Skeletal muscle satellite cell (primary cell): ENCODE measurements at regions not wholly inside any gene's neighbourhood (a gene's known extent, or its start where the extent isn't known, plus 50 kb on each side); places are given as distances from the start of the nearest gene placed in this dataset.

Source experiments
- H3K27me3 ChIP-seq: 2 replicates; pipeline ENCODE4 v1.7.0; 2013; ENCODE audit warnings: low read length; ENCODE audit not compliant: control insufficient read depth, insufficient read depth
- H3K36me3 ChIP-seq: 2 replicates; pipeline ENCODE4 v1.7.0; 2013; ENCODE audit warnings: mild to moderate bottlenecking, control low read depth, low read length; ENCODE audit not compliant: insufficient read depth
- H3K4me1 ChIP-seq: 2 replicates; pipeline ENCODE4 v1.7.0; 2013; ENCODE audit warnings: low read length; ENCODE audit not compliant: control insufficient read depth, insufficient read depth
- H3K4me2 ChIP-seq: 2 replicates; pipeline ENCODE4 v1.7.0; 2013; ENCODE audit warnings: mild to moderate bottlenecking, low read length
- H3K4me3 ChIP-seq: 2 replicates; pipeline ENCODE4 v1.7.0; 2013; ENCODE audit warnings: low read length
- H3K9ac ChIP-seq: 2 replicates; pipeline ENCODE4 v1.7.0; 2013; ENCODE audit warnings: mild to moderate bottlenecking, low read depth, low read length, moderate library complexity
- H3K9me3 ChIP-seq: replicated peaks from 2 replicates; pipeline ENCODE4 v1.7.0; 2013; ENCODE audit warnings: mild to moderate bottlenecking, control low read depth, low read length

DNA sequence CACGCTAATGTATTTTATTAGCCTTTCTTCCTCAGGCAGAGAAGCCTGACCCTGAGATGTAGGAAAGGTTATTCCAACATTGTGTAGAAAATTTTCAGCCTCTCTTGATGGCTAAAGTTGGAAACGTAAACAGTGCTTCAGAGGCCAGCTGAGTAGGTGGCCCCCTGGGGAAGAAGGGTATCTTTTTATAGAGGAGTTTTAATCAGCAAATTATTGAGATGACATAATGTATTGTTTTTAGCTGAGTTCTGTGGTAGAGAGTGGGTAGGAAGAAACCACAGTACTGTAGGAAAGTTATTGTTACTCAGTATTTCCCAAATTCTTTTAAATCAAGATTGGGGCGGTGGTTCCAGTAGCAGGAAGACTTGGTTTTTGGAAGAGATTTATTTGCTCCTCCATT, 268.8 kb downstream of the DLEU7 start:
- Histone ChIP-seq H3K4me2 (peak overlapping the region; percentile 30), H3K9me3 (no peaks in the 10 kb centered on the region), H3K4me1 (peaks cover 18% of the 10 kb centered on the region), H3K9ac (no peak overlapping the region), H3K36me3 (no peaks in the 10 kb centered on the region), H3K27me3 (peaks cover 10% of the 10 kb centered on the region), H3K4me3 (no peak overlapping the region)

- Histone ChIP-seq H3K4me1 (peaks cover 18% of the 10 kb centered on the region), H3K27me3 (peaks cover 10% of the 10 kb centered on the region), H3K9me3 (no peaks in the 10 kb centered on the region), H3K4me3 (no peak overlapping the region), H3K9ac (no peak overlapping the region), H3K4me2 (no peak overlapping the region), H3K36me3 (no peaks in the 10 kb centered on the region)
These were observed 268.4 kb downstream of the DLEU7 start for GRCh38 chr13:50575138-50575537.

DNA sequence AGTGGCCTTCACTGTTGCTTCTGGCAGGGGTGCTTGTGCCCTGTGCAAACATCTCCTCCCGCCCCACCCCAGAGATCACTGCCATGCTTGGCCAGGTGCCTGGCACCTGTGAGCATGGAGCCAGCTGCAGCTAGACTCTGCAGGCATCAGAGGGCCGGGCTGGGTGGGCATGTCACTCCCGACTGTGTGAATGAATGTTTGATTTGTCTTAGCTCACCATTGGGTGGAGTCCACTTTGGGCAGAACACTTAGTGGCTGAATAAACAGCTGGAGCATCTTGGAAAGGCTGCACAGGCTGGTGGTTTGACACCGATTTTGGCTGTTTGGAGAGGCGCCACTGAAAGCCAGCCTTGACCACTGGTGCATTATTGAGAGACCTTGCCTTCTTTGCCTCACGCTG, 267.3 kb downstream of the DLEU7 start:
- no peak overlapping the region for H3K9ac ChIP-seq
- H3K4me3 ChIP-seq: no peak overlapping the region
- peaks cover 10% of the 10 kb centered on the region for H3K27me3 ChIP-seq
- no peaks in the 10 kb centered on the region for H3K36me3 ChIP-seq
- no peak overlapping the region for H3K4me2 ChIP-seq
- H3K4me1 ChIP-seq: peaks cover 22% of the 10 kb centered on the region
- H3K9me3 ChIP-seq: no peaks in the 10 kb centered on the region

DNA sequence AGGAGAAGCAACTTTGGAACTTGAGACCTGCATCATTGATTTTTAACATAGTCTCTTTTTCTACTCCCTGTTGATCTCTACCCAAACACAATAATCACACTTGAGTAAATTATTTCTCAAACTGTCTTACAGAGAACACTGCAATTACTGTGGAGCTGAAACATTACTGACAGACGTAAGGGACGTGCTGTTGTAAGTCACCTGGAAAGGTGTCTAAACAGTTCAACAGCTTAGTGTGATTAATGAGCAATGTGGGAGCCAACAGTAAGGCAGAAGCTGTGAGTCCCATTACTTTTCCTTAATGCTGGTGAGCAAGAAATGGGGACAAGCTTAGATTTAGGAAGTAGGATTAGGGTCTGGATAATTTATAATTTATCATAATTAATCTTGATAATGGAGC, 265.7 kb downstream of the DLEU7 start:
- no peak overlapping the region for H3K4me3 ChIP-seq
- peaks cover 10% of the 10 kb centered on the region for H3K27me3 ChIP-seq
- H3K9me3 ChIP-seq: no peaks in the 10 kb centered on the region
- no peak overlapping the region for H3K4me2 ChIP-seq
- H3K36me3 ChIP-seq: no peaks in the 10 kb centered on the region
- H3K9ac ChIP-seq: no peak overlapping the region
- peaks cover 22% of the 10 kb centered on the region for H3K4me1 ChIP-seq

DNA sequence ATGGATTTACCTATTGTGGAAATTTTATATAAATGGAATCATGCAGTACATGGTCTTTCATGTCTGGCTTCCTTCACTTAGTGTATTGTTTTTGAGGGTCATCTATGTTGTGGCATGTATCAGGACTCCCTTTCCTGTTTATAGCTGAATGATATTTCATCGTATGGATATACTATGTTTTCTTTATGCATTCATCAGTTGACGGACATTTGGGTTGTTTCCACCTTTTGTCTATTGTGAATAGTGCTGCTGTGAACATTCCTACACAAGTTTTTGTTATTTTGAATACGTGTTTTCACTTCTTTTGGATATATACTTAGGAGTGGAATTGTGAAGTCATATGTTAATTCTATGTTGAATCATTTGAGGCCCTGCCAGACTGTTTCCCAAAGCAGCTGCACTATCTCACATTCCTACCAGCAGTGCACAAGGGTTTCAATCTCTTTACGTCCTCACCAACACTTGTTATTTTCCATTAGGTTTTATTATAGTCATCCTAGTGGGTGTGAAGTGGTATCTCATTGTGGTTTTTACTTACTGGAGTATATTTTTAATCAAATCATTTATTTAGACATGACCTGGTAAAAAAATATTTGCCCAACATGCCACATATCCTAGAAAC, 262.7 kb downstream of the DLEU7 start:
- no peak overlapping the region for H3K9ac ChIP-seq
- H3K27me3 ChIP-seq: peaks cover 35% of the 10 kb centered on the region
- H3K36me3 ChIP-seq: no peaks in the 10 kb centered on the region
- no peak overlapping the region for H3K4me2 ChIP-seq
- no peaks in the 10 kb centered on the region for H3K9me3 ChIP-seq
- no peak overlapping the region for H3K4me3 ChIP-seq
- peaks cover 8% of the 10 kb centered on the region for H3K4me1 ChIP-seq

DNA sequence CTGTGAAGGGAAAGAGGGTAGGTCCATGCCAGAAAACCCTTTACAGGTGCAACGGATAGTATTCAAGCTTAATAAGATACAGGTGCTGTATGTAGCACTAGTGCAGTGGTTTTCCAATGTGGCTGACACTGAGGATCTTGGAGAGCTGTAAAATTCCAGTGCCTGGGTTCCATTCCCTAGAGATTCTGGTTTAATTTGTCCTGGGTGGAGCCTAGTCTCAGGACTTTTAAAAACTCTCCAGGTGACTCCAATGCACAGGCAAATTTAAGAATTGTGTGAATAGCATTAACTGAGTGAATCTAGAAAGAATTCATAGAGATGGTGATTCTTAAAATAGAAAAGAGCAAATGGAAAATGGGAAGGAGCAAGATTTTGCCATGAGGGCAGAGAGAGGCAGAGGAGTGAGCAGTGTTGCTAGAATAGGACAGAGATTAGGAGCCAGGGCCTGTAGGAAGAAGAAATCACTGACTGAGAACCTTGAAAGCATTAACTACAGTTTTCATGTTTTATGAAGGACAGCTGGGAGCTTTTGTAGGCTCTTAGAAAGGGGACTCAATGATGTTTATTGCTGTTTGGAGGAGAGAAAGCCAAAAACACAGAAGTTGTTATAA, 261.8 kb downstream of the DLEU7 start:
- H3K9me3 ChIP-seq: no peaks in the 10 kb centered on the region
- H3K4me2 ChIP-seq: no peak overlapping the region
- peaks cover 44% of the 10 kb centered on the region for H3K27me3 ChIP-seq
- H3K4me1 ChIP-seq: peaks cover 4% of the 10 kb centered on the region
- H3K4me3 ChIP-seq: no peak overlapping the region
- no peak overlapping the region for H3K9ac ChIP-seq
- no peaks in the 10 kb centered on the region for H3K36me3 ChIP-seq

DNA sequence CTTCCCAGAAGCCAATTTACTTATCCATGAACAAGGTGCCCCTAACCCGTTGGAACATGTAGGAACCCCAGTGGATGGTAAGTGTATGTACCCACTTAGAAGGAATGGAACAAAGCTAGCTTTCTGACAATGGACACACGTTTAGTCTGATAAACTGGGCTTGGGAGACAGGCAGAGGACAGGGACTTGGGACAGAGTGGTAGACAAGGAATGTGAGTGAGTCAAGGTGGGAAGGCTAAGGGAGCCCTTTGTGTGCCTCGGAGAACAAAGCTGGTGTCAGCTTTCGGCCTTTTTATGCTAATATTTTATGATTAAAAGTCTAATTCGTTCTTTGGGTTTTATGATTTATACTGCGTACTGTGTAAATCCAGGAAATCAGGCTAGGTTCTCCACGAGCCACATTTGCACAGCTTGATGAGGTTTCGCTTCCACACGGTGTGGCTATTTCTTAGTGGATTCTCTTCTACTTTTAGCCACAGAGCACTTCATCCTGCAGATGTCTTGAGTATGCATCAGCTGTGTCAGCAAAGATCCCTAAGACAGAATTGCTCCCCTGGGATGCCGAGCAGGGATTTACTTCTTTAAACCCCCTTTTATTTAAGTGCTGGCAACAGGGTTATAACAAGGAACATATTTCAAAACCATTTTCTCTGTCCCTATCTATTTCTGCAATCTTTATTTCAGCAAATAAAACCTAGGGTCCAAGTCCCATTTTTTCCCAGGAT, 258.5 kb downstream of the DLEU7 start:
- Histone ChIP-seq H3K36me3 (no peaks in the 10 kb centered on the region), H3K4me3 (no peak overlapping the region), H3K4me1 (peaks cover 26% of the 10 kb centered on the region), H3K9ac (no peak overlapping the region), H3K4me2 (no peak overlapping the region), H3K9me3 (no peaks in the 10 kb centered on the region), H3K27me3 (peaks cover 38% of the 10 kb centered on the region)

DNA sequence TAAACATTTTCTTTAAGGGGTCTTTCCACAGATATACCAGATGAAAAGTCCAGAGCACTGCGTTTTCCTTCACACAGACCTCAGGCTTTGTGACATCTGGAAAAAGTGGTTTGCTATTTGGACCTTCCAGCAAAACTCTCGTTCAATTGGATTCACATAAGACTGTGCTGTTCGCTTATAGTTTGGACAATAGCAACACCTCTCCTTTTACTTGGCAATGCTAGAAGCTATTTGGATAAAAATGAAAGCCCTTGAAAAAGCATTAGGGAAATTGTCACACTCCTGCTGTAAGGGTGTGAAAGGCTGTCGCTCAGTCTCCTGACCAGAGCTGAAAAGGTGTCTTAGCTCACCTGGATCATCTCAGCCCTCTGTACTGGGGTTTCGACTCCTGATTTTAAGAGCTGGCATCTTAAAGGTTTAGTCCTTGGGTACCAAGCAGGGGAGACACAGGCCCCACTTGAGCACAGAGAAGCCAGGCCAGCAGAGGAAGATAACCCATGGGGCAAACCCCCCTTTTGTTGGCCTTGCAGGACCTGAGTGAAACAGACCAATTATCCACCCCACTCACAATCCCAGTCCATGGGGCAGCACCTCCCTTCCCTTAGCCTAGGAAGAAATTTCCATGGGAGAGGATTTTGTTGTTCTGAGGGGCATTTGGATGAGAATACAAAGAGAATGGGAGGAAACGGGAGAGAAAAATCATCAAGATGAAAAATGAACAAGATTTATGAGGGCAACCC, 257.6 kb downstream of the DLEU7 start:
- Histone ChIP-seq H3K9ac (no peak overlapping the region), H3K27me3 (peaks cover 38% of the 10 kb centered on the region), H3K4me3 (no peak overlapping the region), H3K9me3 (no peaks in the 10 kb centered on the region), H3K4me2 (no peak overlapping the region), H3K4me1 (peaks cover 28% of the 10 kb centered on the region), H3K36me3 (no peaks in the 10 kb centered on the region)

DNA sequence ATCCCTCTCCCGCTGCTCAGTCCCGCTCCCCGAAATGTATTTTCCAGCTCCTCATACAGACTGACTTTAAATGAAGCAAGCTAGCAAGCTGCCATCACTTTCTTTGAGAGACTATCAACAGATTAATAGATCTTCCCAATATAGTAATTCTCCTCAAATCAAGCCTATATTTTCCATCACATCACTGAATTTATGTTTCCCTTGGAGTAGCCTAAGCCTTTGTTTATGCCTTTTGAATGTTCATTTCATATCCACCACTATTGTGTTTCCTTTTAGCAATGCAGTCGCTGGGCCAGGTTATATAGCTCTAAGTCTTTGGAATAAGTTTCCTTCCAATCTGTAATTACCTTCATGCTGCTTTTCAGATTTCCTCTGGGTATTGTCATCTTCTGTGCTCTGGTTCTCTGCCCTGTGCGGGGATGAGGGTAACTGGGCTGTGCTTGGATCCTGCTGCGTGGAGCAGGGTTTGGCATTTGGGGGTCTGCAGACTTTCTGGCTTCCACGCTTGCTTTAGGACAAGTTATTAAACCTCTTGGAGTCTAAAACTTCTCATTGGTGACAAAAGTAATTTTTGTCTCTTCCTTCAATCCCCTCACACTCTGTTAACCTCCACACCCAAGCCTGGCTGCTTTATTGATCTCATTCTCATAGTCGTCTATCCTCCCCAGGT, 256.9 kb downstream of the DLEU7 start:
- Histone ChIP-seq H3K27me3 (peaks cover 38% of the 10 kb centered on the region), H3K4me1 (peaks cover 28% of the 10 kb centered on the region), H3K36me3 (no peaks in the 10 kb centered on the region), H3K4me3 (no peak overlapping the region), H3K9me3 (no peaks in the 10 kb centered on the region), H3K9ac (no peak overlapping the region), H3K4me2 (no peak overlapping the region)

DNA sequence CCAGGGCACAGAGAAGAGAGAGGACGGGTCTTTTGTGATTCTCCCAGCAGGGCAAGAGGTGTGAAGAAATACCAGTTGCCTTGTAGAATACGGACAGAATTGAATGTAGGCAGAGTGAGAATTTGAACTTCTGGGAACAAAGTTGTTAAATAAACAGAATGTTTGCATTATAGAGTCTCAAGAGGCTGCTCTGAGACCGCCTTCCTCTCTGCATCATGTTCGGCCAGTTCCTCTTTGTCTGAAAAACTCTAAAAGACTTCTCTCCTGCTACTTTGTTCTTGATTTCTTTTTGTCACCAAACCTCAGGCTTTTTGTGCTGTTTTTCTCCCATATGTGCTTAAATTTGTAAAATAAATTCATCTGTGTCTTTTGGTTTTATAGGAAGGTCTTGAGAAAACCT, 256.4 kb downstream of the DLEU7 start:
- no peaks in the 10 kb centered on the region for H3K9me3 ChIP-seq
- H3K27me3 ChIP-seq: peaks cover 38% of the 10 kb centered on the region
- peaks cover 30% of the 10 kb centered on the region for H3K4me1 ChIP-seq
- H3K4me3 ChIP-seq: no peak overlapping the region
- no peaks in the 10 kb centered on the region for H3K36me3 ChIP-seq
- no peak overlapping the region for H3K4me2 ChIP-seq
- no peak overlapping the region for H3K9ac ChIP-seq
